ENCODE measurements at regions not wholly inside any gene's neighbourhood (a gene's known extent, or its start where the extent isn't known, plus 50 kb on each side); places are given as distances from the start of the nearest gene placed in this dataset.

GRCh38 chr1:182292193-182292741, 99.3 kb downstream of the GLUL start:
- TF ChIP-seq CTCF (IDR thresholded peaks at IDR 0.05) = no peak
- no peak for TF ChIP-seq EP300 (IDR thresholded peaks at IDR 0.05)

Data from esophagus muscularis mucosa (tissue), 3 donors.